WTC11 (cell line): ENCODE measurements at regions not wholly inside any gene's neighbourhood (a gene's known extent, or its start where the extent isn't known, plus 50 kb on each side); places are given as distances from the start of the nearest gene placed in this dataset.

Source experiments
- ATAC-seq: fragments of 200-7000 bp; cut with Tn5 transposase; 2 replicates; pipeline ENCODE4 v1.10.0; 2021; ENCODE audit warnings: mild to moderate bottlenecking, moderate library complexity
- CTCF ChIA-PET: fragments of 300-600 bp; sonication (Branson Sonifier 250); formaldehyde crosslinking; loops from one replicate; lab custom pipeline; 2021; ENCODE audit warnings: antibody characterized with exemption; lab: Charles Lee
- POLR2A ChIA-PET: fragments of 350-600 bp; sonication (Branson Sonifier 250); formaldehyde crosslinking; loops from one replicate; lab custom pipeline; 2021; ENCODE audit warnings: antibody characterized with exemption; lab: Charles Lee
- DNase-seq: peaks from one replicate; pipeline ENCODE4 v3.0.0; 2021; ENCODE audit warnings: low spot score
- H3K27ac Mint-ChIP-seq: 2 replicates; pipeline ENCODE4 v1.8.0; 2021; ENCODE audit warnings: mixed read lengths
- H3K27me3 Mint-ChIP-seq: 2 replicates; pipeline ENCODE4 v1.8.0; 2021; ENCODE audit warnings: low read depth, mild to moderate bottlenecking, moderate library complexity, mixed read lengths
- H3K36me3 Mint-ChIP-seq: 2 replicates; pipeline ENCODE4 v1.8.0; 2021; ENCODE audit warnings: mixed read lengths
- H3K4me1 Mint-ChIP-seq: 2 replicates; pipeline ENCODE4 v1.8.0; 2022; ENCODE audit warnings: mixed read lengths
- H3K4me3 Mint-ChIP-seq: 2 replicates; pipeline ENCODE4 v1.8.0; 2021; ENCODE audit warnings: mild to moderate bottlenecking, moderate library complexity, mixed read lengths
- H3K9me3 Mint-ChIP-seq: 2 replicates; pipeline ENCODE4 v1.8.0; 2021; ENCODE audit warnings: mixed read lengths
- ATF1 ChIP-seq: sonication (generic); formaldehyde crosslinking; IDR thresholded peaks from 2 replicates; pipeline ENCODE4 v1.8.1; 2023; ENCODE audit warnings: mild to moderate bottlenecking, moderate library complexity, missing genetic modification reagents
- CREB1 ChIP-seq: sonication (generic); formaldehyde crosslinking; IDR thresholded peaks from 2 replicates; pipeline ENCODE4 v1.8.0; 2023; ENCODE audit warnings: mild to moderate bottlenecking, missing genetic modification reagents
- ELF4 ChIP-seq: sonication (generic); formaldehyde crosslinking; IDR thresholded peaks from 2 replicates; pipeline ENCODE4 v1.8.1; 2022; ENCODE audit warnings: low read depth, mild to moderate bottlenecking, moderate library complexity, missing genetic modification reagents
- EMX1 ChIP-seq: fragments of 250-450 bp; sonication (Bioruptor Pico); IDR thresholded peaks from 2 replicates; pipeline ENCODE4 v1.8.0; 2021; ENCODE audit warnings: mild to moderate bottlenecking
- FOXJ3 ChIP-seq: sonication (generic); formaldehyde crosslinking; IDR thresholded peaks from 2 replicates; pipeline ENCODE4 v1.9.0; 2021; ENCODE audit warnings: missing genetic modification reagents, mild to moderate bottlenecking, borderline replicate concordance
- HMGA2 ChIP-seq: fragments of 250-450 bp; sonication (Bioruptor Pico); IDR thresholded peaks from 2 replicates; pipeline ENCODE4 v1.4.0; 2021; ENCODE audit warnings: mild to moderate bottlenecking, moderate library complexity
- MXD4 ChIP-seq: fragments of 250-450 bp; sonication (Bioruptor Pico); IDR thresholded peaks from 2 replicates; pipeline ENCODE4 v1.8.0; 2021; ENCODE audit warnings: mild to moderate bottlenecking, moderate library complexity, borderline replicate concordance
- MYBL2 ChIP-seq: sonication (generic); formaldehyde crosslinking; IDR thresholded peaks from 2 replicates; pipeline ENCODE4 v1.8.1; 2023; ENCODE audit warnings: mild to moderate bottlenecking, moderate library complexity, missing genetic modification reagents
- NFE2L1 ChIP-seq: sonication (generic); formaldehyde crosslinking; IDR thresholded peaks from 2 replicates; pipeline ENCODE4 v1.8.1; 2023; ENCODE audit warnings: missing genetic modification reagents
- NR1H2 ChIP-seq: sonication (generic); formaldehyde crosslinking; IDR thresholded peaks from 2 replicates; pipeline ENCODE4 v1.9.0; 2021; ENCODE audit warnings: mild to moderate bottlenecking, moderate library complexity, missing genetic modification reagents
- OVOL2 ChIP-seq: fragments of 250-450 bp; sonication (Bioruptor Pico); IDR thresholded peaks from 2 replicates; pipeline ENCODE4 v1.9.0; 2021; ENCODE audit warnings: mild to moderate bottlenecking, borderline replicate concordance
- SMAD4 ChIP-seq: sonication (generic); formaldehyde crosslinking; IDR thresholded peaks from 2 replicates; pipeline ENCODE4 v1.8.0; 2022; ENCODE audit warnings: mild to moderate bottlenecking, missing genetic modification reagents
- SP1 ChIP-seq: sonication (generic); formaldehyde crosslinking; conservative IDR thresholded peaks from 2 replicates; pipeline ENCODE4 v1.8.1; 2022; ENCODE audit warnings: missing genetic modification reagents
- TP53 ChIP-seq: sonication (generic); formaldehyde crosslinking; IDR thresholded peaks from 2 replicates; pipeline ENCODE4 v1.8.1; 2023; ENCODE audit warnings: mild to moderate bottlenecking, missing genetic modification reagents
- ZNF219 ChIP-seq: sonication (generic); formaldehyde crosslinking; IDR thresholded peaks from 2 replicates; pipeline ENCODE4 v1.8.0; 2023; ENCODE audit warnings: missing genetic modification reagents, mild to moderate bottlenecking, borderline replicate concordance
- ZNF416 ChIP-seq: fragments of 250-450 bp; sonication (Bioruptor Pico); IDR thresholded peaks from 2 replicates; pipeline ENCODE4 v1.9.0; 2021; ENCODE audit warnings: mild to moderate bottlenecking, inconsistent platforms
- TF ChIP-seq, protein P1 (sequence below): sonication (generic); formaldehyde crosslinking; IDR thresholded peaks from 2 replicates; pipeline ENCODE4 v1.8.0; 2022; ENCODE audit warnings: missing genetic modification reagents
- TF ChIP-seq, protein P2 (sequence below): fragments of 250-450 bp; sonication (Bioruptor Pico); conservative IDR thresholded peaks from 2 replicates; pipeline ENCODE4 v1.9.0; 2021; ENCODE audit warnings: mild to moderate bottlenecking
- TF ChIP-seq, protein P3 (sequence below): sonication (generic); formaldehyde crosslinking; IDR thresholded peaks from 2 replicates; pipeline ENCODE4 v1.8.1; 2022; ENCODE audit warnings: low read depth, missing genetic modification reagents, borderline replicate concordance
- TF ChIP-seq, protein P4 (sequence below): sonication (generic); formaldehyde crosslinking; IDR thresholded peaks from 2 replicates; pipeline ENCODE4 v1.8.1; 2022; ENCODE audit warnings: low read depth, mild to moderate bottlenecking, moderate library complexity, missing genetic modification reagents, borderline replicate concordance
- TF ChIP-seq, protein P5 (sequence below): sonication (generic); formaldehyde crosslinking; IDR thresholded peaks from 2 replicates; pipeline ENCODE4 v1.8.0; 2022; ENCODE audit warnings: mild to moderate bottlenecking, missing genetic modification reagents
- TF ChIP-seq, protein P6 (sequence below): sonication (generic); formaldehyde crosslinking; IDR thresholded peaks from 2 replicates; pipeline ENCODE4 v1.8.1; 2023; ENCODE audit warnings: mild to moderate bottlenecking, moderate library complexity, missing genetic modification reagents

DNA sequence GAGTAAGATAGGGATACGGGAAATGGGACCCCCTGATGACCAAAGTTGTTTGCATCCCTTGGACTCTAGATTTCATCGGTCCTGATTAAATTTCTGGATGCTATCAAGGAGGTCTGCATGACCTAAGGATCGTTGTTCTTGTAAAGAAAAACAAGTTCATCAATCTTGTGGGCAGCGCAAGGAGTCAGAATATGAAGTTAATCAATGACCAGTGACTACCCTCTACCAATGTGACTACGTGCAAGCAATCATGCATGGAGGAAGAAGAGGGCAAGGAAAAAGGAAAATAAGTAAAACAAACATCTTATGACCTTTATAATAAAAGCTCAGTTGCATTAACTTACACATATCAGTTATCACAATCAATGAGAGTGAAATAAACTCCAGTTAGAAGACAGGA is 139.7 kb downstream of the RTP4 start:
- CTCF ChIA-PET = no interaction called here
- peaks cover 23% of the 10 kb centered on the region for H3K9me3 Mint-ChIP-seq
- peaks cover 36% of the 10 kb centered on the region for H3K4me1 Mint-ChIP-seq
- ATAC-seq = no peak
- POLR2A ChIA-PET = no interaction called here
- H3K36me3 Mint-ChIP-seq = peaks cover 20% of the 10 kb centered on the region
- TF ChIP-seq, protein P1, sequence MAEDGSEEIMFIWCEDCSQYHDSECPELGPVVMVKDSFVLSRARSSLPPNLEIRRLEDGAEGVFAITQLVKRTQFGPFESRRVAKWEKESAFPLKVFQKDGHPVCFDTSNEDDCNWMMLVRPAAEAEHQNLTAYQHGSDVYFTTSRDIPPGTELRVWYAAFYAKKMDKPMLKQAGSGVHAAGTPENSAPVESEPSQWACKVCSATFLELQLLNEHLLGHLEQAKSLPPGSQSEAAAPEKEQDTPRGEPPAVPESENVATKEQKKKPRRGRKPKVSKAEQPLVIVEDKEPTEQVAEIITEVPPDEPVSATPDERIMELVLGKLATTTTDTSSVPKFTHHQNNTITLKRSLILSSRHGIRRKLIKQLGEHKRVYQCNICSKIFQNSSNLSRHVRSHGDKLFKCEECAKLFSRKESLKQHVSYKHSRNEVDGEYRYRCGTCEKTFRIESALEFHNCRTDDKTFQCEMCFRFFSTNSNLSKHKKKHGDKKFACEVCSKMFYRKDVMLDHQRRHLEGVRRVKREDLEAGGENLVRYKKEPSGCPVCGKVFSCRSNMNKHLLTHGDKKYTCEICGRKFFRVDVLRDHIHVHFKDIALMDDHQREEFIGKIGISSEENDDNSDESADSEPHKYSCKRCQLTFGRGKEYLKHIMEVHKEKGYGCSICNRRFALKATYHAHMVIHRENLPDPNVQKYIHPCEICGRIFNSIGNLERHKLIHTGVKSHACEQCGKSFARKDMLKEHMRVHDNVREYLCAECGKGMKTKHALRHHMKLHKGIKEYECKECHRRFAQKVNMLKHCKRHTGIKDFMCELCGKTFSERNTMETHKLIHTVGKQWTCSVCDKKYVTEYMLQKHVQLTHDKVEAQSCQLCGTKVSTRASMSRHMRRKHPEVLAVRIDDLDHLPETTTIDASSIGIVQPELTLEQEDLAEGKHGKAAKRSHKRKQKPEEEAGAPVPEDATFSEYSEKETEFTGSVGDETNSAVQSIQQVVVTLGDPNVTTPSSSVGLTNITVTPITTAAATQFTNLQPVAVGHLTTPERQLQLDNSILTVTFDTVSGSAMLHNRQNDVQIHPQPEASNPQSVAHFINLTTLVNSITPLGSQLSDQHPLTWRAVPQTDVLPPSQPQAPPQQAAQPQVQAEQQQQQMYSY (CRISPR knock-in tag) = no peak
- no peak for TF ChIP-seq ELF4 (CRISPR knock-in tag)
- no peak for TF ChIP-seq TP53 (CRISPR knock-in tag)
- no peak for TF ChIP-seq OVOL2 (CRISPR knock-in tag)
- no peak for TF ChIP-seq ATF1
- no peak for TF ChIP-seq SP1 (CRISPR knock-in tag)
- TF ChIP-seq EMX1 = no peak
- TF ChIP-seq, protein P2, sequence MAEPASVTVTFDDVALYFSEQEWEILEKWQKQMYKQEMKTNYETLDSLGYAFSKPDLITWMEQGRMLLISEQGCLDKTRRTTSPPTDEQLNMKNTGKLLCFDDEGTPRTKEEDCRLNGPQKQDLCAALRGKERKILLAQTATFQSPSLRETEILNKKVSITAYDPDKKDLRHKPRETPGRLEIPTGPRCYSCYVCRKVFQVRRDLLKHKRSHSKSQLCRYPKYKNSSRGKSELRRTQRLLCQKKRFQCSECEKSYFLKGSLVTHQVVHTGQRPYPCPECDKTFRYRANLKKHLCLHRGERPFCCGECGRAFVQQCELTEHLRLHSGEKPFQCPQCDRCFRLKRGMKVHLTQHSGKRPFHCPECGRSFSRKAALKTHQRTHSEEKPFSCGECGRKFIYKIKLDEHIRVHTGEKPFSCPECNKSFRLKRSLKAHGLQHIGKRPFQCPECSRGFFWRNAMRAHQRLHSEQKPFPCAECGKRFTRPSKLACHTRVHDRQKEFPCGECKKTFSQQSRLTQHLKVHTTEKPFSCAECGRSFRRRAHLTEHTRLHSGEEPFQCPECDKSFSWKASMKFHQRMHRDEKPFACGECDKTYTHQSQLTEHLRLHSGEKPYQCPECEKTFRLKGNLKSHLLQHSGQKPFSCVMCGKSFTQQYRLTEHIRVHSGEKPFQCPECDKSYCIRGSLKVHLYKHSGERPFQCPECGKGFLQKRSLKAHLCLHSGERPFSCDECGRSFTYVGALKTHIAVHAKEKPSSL (CRISPR knock-in tag) = no peak
- no peak for TF ChIP-seq FOXJ3
- TF ChIP-seq, protein P3, sequence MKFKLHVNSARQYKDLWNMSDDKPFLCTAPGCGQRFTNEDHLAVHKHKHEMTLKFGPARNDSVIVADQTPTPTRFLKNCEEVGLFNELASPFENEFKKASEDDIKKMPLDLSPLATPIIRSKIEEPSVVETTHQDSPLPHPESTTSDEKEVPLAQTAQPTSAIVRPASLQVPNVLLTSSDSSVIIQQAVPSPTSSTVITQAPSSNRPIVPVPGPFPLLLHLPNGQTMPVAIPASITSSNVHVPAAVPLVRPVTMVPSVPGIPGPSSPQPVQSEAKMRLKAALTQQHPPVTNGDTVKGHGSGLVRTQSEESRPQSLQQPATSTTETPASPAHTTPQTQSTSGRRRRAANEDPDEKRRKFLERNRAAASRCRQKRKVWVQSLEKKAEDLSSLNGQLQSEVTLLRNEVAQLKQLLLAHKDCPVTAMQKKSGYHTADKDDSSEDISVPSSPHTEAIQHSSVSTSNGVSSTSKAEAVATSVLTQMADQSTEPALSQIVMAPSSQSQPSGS (CRISPR knock-in tag) = no peak
- no peak for TF ChIP-seq MYBL2 (CRISPR knock-in tag)
- TF ChIP-seq NFE2L1 = no peak
- TF ChIP-seq, protein P4, sequence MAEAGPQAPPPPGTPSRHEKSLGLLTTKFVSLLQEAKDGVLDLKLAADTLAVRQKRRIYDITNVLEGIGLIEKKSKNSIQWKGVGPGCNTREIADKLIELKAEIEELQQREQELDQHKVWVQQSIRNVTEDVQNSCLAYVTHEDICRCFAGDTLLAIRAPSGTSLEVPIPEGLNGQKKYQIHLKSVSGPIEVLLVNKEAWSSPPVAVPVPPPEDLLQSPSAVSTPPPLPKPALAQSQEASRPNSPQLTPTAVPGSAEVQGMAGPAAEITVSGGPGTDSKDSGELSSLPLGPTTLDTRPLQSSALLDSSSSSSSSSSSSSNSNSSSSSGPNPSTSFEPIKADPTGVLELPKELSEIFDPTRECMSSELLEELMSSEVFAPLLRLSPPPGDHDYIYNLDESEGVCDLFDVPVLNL (CRISPR knock-in tag) = no peak
- no peak for TF ChIP-seq SMAD4 (CRISPR knock-in tag)
- TF ChIP-seq ZNF219 (CRISPR knock-in tag) = no peak
- no peak for TF ChIP-seq MXD4 (CRISPR knock-in tag)
- no peak for TF ChIP-seq CREB1 (CRISPR knock-in tag)
- no peaks in the 10 kb centered on the region for H3K27me3 Mint-ChIP-seq
- no peak overlapping the region for H3K4me3 Mint-ChIP-seq
- peak overlapping the region; percentile 7; the same call in 1 of the 2 replicates for H3K27ac Mint-ChIP-seq
- no peak for DNase-seq

DNA sequence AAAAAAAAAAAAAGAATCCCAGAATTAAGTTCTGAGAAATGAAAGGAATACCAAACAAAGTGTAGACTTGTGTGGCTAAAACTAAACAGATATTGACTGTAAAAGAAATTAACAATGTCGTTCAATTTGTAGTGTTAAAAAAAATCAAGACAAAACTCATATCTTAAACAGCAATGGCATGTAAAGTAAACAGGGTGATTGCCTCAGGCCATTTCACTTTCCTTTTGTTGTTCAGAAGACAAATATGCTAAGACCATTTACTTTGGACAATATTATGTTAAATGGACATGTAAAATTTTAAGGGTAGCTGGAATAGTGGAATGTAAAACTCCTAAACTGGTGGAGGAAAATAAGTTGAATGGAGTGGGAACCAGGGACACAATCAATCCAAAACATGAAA is 139.1 kb downstream of the RTP4 start:
- CTCF ChIA-PET = no interaction called here
- Mint-ChIP-seq H3K27me3 (no peaks in the 10 kb centered on the region), H3K4me1 (peaks cover 36% of the 10 kb centered on the region), H3K27ac (0 out of 2 replicates have a peak overlapping the region, but pooled peaks have one; percentile 37), H3K36me3 (peaks cover 13% of the 10 kb centered on the region), H3K4me3 (no peak overlapping the region), H3K9me3 (peaks cover 19% of the 10 kb centered on the region)
- TF ChIP-seq, protein P5, sequence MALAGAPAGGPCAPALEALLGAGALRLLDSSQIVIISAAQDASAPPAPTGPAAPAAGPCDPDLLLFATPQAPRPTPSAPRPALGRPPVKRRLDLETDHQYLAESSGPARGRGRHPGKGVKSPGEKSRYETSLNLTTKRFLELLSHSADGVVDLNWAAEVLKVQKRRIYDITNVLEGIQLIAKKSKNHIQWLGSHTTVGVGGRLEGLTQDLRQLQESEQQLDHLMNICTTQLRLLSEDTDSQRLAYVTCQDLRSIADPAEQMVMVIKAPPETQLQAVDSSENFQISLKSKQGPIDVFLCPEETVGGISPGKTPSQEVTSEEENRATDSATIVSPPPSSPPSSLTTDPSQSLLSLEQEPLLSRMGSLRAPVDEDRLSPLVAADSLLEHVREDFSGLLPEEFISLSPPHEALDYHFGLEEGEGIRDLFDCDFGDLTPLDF (CRISPR knock-in tag) = no peak
- TF ChIP-seq, protein P2 (CRISPR knock-in tag) = no peak
- TF ChIP-seq ZNF416 = no peak
- TF ChIP-seq HMGA2 (CRISPR knock-in tag) = no peak
- no peak for TF ChIP-seq NR1H2 (CRISPR knock-in tag)
- TF ChIP-seq, protein P6, sequence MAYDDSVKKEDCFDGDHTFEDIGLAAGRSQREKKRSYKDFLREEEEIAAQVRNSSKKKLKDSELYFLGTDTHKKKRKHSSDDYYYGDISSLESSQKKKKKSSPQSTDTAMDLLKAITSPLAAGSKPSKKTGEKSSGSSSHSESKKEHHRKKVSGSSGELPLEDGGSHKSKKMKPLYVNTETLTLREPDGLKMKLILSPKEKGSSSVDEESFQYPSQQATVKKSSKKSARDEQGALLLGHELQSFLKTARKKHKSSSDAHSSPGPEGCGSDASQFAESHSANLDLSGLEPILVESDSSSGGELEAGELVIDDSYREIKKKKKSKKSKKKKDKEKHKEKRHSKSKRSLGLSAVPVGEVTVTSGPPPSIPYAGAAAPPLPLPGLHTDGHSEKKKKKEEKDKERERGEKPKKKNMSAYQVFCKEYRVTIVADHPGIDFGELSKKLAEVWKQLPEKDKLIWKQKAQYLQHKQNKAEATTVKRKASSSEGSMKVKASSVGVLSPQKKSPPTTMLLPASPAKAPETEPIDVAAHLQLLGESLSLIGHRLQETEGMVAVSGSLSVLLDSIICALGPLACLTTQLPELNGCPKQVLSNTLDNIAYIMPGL (CRISPR knock-in tag) = no peak
- DNase-seq (no peak), ATAC-seq (no peak)
- POLR2A ChIA-PET = no interaction called here
